Liver (tissue), 7 donors: ENCODE measurements at regions not wholly inside any gene's neighbourhood (a gene's known extent, or its start where the extent isn't known, plus 50 kb on each side); places are given as distances from the start of the nearest gene placed in this dataset.

Source experiments
- DNase-seq: peaks from one replicate; pipeline ENCODE4 v3.0.0-alpha.2; 2017; ENCODE audit warnings: low spot score
- H3K27ac ChIP-seq, 2 donors: one replicate each; pipeline ENCODE4 v1.7.0; 2013; ENCODE audit warnings: inconsistent platforms in 2 of 2, low read length in 2 of 2, control low read depth in 1 of 2, low read depth in 1 of 2, mild to moderate bottlenecking in 1 of 2
- H3K27me3 ChIP-seq, 4 donors: one replicate each; pipeline versions ENCODE4 v1.6.1 to v1.7.0; 2013; ENCODE audit warnings: low read length in 3 of 4, inconsistent platforms in 1 of 4, mild to moderate bottlenecking in 1 of 4, moderate library complexity in 1 of 4; ENCODE audit not compliant: control insufficient read depth in 4 of 4, insufficient read depth in 4 of 4
- H3K36me3 ChIP-seq, 4 donors: one replicate each; pipeline versions ENCODE4 v1.6.1 to v1.7.0; 2013; ENCODE audit warnings: low read length in 3 of 4, mild to moderate bottlenecking in 3 of 4, low read depth in 1 of 4, moderate library complexity in 1 of 4; ENCODE audit not compliant: control insufficient read depth in 4 of 4, insufficient read depth in 3 of 4
- H3K4me1 ChIP-seq, 4 donors: one replicate each; pipeline versions ENCODE4 v1.6.1 to v1.7.0; 2013; ENCODE audit warnings: low read length in 3 of 4, mild to moderate bottlenecking in 3 of 4, moderate library complexity in 1 of 4; ENCODE audit not compliant: control insufficient read depth in 4 of 4, insufficient read depth in 4 of 4
- H3K4me3 ChIP-seq, 3 donors: one replicate each; pipeline versions ENCODE4 v1.6.1 to v1.7.0; 2013; ENCODE audit warnings: low read length in 3 of 3, control low read depth in 1 of 3, low read depth in 1 of 3, mild to moderate bottlenecking in 1 of 3
- H3K9ac ChIP-seq, 2 donors: one replicate each; pipeline ENCODE4 v1.7.0; 2013; ENCODE audit warnings: low read length in 2 of 2, mild to moderate bottlenecking in 2 of 2, moderate library complexity in 2 of 2, control low read depth in 1 of 2, low read depth in 1 of 2
- H3K9me3 ChIP-seq, 4 donors: one replicate each; pipeline versions ENCODE4 v1.6.1 to v1.7.0; 2013; ENCODE audit warnings: low read length in 3 of 4; ENCODE audit not compliant: control insufficient read depth in 4 of 4
- ATF3 ChIP-seq: IDR thresholded peaks from 2 replicates; pipeline ENCODE4 v1.6.1; 2016; ENCODE audit warnings: antibody characterized with exemption
- FOXA1 ChIP-seq: IDR thresholded peaks from 2 replicates; pipeline ENCODE4 v1.6.1; 2016; ENCODE audit warnings: antibody characterized with exemption
- FOXA2 ChIP-seq: IDR thresholded peaks from 2 replicates; pipeline ENCODE4 v1.6.1; 2016; ENCODE audit warnings: antibody characterized with exemption
- GABPA ChIP-seq, 2 donors: IDR thresholded peaks in 1 of 2; conservative IDR thresholded peaks in 1 of 2; 2 replicates each; pipeline ENCODE4 v1.6.1; 2016; ENCODE audit warnings: antibody characterized with exemption in 2 of 2, mild to moderate bottlenecking in 1 of 2, moderate library complexity in 1 of 2
- HNF4A ChIP-seq, 2 donors: conservative IDR thresholded peaks; 2 replicates each; pipeline ENCODE4 v1.6.1; 2016; ENCODE audit warnings: antibody characterized with exemption in 2 of 2, mild to moderate bottlenecking in 2 of 2
- JUND ChIP-seq, 2 donors: IDR thresholded peaks; 2 replicates each; pipeline ENCODE4 v1.6.1; 2016; ENCODE audit warnings: antibody characterized with exemption in 2 of 2
- NR2F2 ChIP-seq: IDR thresholded peaks from 2 replicates; pipeline ENCODE4 v1.6.1; 2016; ENCODE audit warnings: antibody characterized with exemption
- RAD21 ChIP-seq, 2 donors: IDR thresholded peaks; 2 replicates each; pipeline ENCODE4 v1.6.1; 2016; ENCODE audit warnings: antibody characterized with exemption in 2 of 2, mild to moderate bottlenecking in 2 of 2
- SP1 ChIP-seq: IDR thresholded peaks from 2 replicates; pipeline ENCODE4 v1.6.1; 2018; ENCODE audit warnings: antibody characterized with exemption, mild to moderate bottlenecking
- YY1 ChIP-seq: IDR thresholded peaks from 2 replicates; pipeline ENCODE4 v1.6.1; 2016; ENCODE audit warnings: antibody characterized with exemption, mild to moderate bottlenecking
- ZBTB33 ChIP-seq: IDR thresholded peaks from 2 replicates; pipeline ENCODE4 v1.6.1; 2016; ENCODE audit warnings: antibody characterized with exemption
- WGBS: extraction: QIAGEN DNeasy Blood & Tissue Kit; methylation state at CpG from one replicate; pipeline ENCODE4 v1.1.7; 2013; 5-methylcytosine and 5-hydroxymethylcytosine counted together
- TF ChIP-seq, protein P1 (sequence below): IDR thresholded peaks from 2 replicates; pipeline ENCODE4 v1.6.1; 2016; ENCODE audit warnings: antibody characterized with exemption, mild to moderate bottlenecking
- donor health status: healthy.
- donor health status: healthy.
- donor health status: healthy.
- donor health status: healthy.

DNA sequence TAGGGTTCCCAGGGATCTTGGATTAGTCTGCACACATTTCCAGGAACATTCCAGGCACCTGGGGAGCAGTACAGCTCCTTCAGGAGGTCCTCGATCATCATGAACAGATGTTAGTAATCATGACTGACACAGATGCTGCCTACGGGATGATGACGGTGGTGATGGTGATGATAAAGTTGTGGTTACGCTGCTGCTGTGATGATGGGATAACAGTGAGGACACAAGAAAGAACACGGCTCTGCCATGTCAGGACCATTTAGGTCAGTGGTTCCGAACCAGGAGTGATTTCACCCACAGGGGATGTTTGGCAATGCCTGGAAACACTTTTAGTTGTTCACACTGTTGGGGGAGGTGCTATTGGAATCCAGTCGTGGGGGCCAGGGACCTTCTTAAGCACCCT is 1193.0 kb downstream of the UQCRFS1 start:
- H3K9me3 ChIP-seq: no peaks in the 10 kb centered on the region
- H3K4me1 ChIP-seq: no peaks in the 10 kb centered on the region
- WGBS: 67% methylated on average over 7 of the region's 7 CpGs
- no peaks in the 10 kb centered on the region for H3K27me3 ChIP-seq
- no peaks in the 10 kb centered on the region for H3K36me3 ChIP-seq
- no peak overlapping the region for H3K27ac ChIP-seq
- TF ChIP-seq FOXA2 (no peak), YY1 (no peak), ATF3 (no peak)
- no peak overlapping the region for H3K4me3 ChIP-seq
- no peak overlapping the region for H3K9ac ChIP-seq
- no peak for DNase-seq

- Histone ChIP-seq H3K4me3 (no peak overlapping the region), H3K9me3 (no peaks in the 10 kb centered on the region), H3K27me3 (no peaks in the 10 kb centered on the region), H3K36me3 (no peaks in the 10 kb centered on the region), H3K4me1 (no peaks in the 10 kb centered on the region), H3K9ac (no peak overlapping the region), H3K27ac (no peak overlapping the region)
- 45% methylated on average over 7 of the region's 7 CpGs for WGBS
- TF ChIP-seq GABPA (IDR thresholded peaks at IDR 0.05 in 1 of 2, conservative IDR thresholded peaks at IDR 0.05 in 1 of 2): no peak
- no peak for TF ChIP-seq SP1
- no peak for TF ChIP-seq ZBTB33
- TF ChIP-seq, protein P1, sequence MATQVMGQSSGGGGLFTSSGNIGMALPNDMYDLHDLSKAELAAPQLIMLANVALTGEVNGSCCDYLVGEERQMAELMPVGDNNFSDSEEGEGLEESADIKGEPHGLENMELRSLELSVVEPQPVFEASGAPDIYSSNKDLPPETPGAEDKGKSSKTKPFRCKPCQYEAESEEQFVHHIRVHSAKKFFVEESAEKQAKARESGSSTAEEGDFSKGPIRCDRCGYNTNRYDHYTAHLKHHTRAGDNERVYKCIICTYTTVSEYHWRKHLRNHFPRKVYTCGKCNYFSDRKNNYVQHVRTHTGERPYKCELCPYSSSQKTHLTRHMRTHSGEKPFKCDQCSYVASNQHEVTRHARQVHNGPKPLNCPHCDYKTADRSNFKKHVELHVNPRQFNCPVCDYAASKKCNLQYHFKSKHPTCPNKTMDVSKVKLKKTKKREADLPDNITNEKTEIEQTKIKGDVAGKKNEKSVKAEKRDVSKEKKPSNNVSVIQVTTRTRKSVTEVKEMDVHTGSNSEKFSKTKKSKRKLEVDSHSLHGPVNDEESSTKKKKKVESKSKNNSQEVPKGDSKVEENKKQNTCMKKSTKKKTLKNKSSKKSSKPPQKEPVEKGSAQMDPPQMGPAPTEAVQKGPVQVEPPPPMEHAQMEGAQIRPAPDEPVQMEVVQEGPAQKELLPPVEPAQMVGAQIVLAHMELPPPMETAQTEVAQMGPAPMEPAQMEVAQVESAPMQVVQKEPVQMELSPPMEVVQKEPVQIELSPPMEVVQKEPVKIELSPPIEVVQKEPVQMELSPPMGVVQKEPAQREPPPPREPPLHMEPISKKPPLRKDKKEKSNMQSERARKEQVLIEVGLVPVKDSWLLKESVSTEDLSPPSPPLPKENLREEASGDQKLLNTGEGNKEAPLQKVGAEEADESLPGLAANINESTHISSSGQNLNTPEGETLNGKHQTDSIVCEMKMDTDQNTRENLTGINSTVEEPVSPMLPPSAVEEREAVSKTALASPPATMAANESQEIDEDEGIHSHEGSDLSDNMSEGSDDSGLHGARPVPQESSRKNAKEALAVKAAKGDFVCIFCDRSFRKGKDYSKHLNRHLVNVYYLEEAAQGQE: no peak
- TF ChIP-seq JUND (IDR thresholded peaks at IDR 0.05): no peak
- no peak for TF ChIP-seq FOXA1
- no peak for DNase-seq
Observed at GRCh38 chr19:28019371-28019770, 1193.6 kb downstream of the UQCRFS1 start.

DNA sequence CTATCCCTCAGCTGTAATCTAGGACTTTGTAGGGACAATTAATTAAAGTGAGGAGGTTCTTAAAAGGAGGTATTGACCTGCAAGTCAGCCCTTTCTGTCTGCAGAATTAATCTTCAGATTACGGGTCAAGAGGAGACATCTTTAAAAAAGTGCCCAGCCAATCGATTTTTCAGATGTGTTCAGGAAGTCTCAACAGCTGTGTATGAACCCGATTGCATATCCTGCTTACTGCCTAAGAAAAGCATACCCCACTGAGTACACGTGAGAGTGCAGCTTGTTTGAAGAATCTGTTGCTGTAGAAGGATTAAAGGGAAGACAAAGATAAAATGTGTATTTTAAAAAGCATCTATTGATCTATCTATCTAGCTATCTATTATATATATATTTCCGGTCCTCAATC is 1194.5 kb downstream of the UQCRFS1 start:
- DNase-seq: no peak
- H3K4me3 ChIP-seq: no peak overlapping the region
- no peak overlapping the region for H3K27ac ChIP-seq
- no peak overlapping the region for H3K9ac ChIP-seq
- H3K9me3 ChIP-seq: no peaks in the 10 kb centered on the region
- 62% methylated on average over 5 of the region's 5 CpGs for WGBS
- no peaks in the 10 kb centered on the region for H3K4me1 ChIP-seq
- no peaks in the 10 kb centered on the region for H3K36me3 ChIP-seq
- no peaks in the 10 kb centered on the region for H3K27me3 ChIP-seq
- TF ChIP-seq HNF4A (conservative IDR thresholded peaks at IDR 0.05) (no peak), NR2F2 (no peak), FOXA2 (no peak), RAD21 (IDR thresholded peaks at IDR 0.05) (no peak)
- TF ChIP-seq, protein P1: no peak
